CD8-positive, alpha-beta memory T cell (primary cell): ENCODE measurements at regions not wholly inside any gene's neighbourhood (a gene's known extent, or its start where the extent isn't known, plus 50 kb on each side); places are given as distances from the start of the nearest gene placed in this dataset.
"Not testable (repeated sequence)": the region's sequence is repeated elsewhere in the genome, so short reads cannot be mapped to it uniquely, and the experiment has no call there.

ENCODE experiments used
- CTCF ChIA-PET: fragments of 350-600 bp; sonication (Branson Sonifier 250); formaldehyde crosslinking; loops from one replicate; lab custom pipeline; 2021; ENCODE audit warnings: antibody characterized with exemption; lab: Charles Lee
- POLR2A ChIA-PET: fragments of 350-600 bp; sonication (Branson Sonifier 250); formaldehyde crosslinking; loops from one replicate; lab custom pipeline; 2021; ENCODE audit warnings: antibody characterized with exemption; lab: Charles Lee
- DNase-seq, 5 donors: peaks; one replicate each; pipeline versions ENCODE4 v3.0.0 to v3.0.0-alpha.2; 2020 to 2022; ENCODE audit warnings: mixed read lengths in 1 of 5
- H3K27ac ChIP-seq: one replicate; pipeline ENCODE4 v1.7.0; 2013; ENCODE audit warnings: low read depth, mild to moderate bottlenecking, low read length, moderate library complexity
- H3K27me3 ChIP-seq: 2 replicates; pipeline ENCODE4 v1.7.0; 2013; ENCODE audit warnings: low read length, mild to moderate bottlenecking; ENCODE audit not compliant: insufficient read depth, poor library complexity, severe bottlenecking
- H3K36me3 ChIP-seq: 2 replicates; pipeline ENCODE4 v1.7.0; 2013; ENCODE audit warnings: mild to moderate bottlenecking, low read length, moderate library complexity; ENCODE audit not compliant: insufficient read depth
- H3K4me1 ChIP-seq: 2 replicates; pipeline ENCODE4 v1.7.0; 2013; ENCODE audit warnings: mild to moderate bottlenecking, low read length, moderate library complexity; ENCODE audit not compliant: insufficient read depth
- H3K4me3 ChIP-seq: 2 replicates; pipeline ENCODE4 v1.7.0; 2013; ENCODE audit warnings: mild to moderate bottlenecking, low read length
- H3K9me3 ChIP-seq: 2 replicates; pipeline ENCODE4 v1.7.0; 2013; ENCODE audit warnings: mild to moderate bottlenecking, low read length
- H3K27ac Mint-ChIP-seq, 8 donors: one replicate each; pipeline ENCODE4 v1.8.0; 2020 to 2021; ENCODE audit warnings: mixed read lengths in 8 of 8, mild to moderate bottlenecking in 6 of 8, inconsistent platforms in 3 of 8, moderate library complexity in 3 of 8
- H3K27me3 Mint-ChIP-seq, 2 donors: one replicate each; pipeline ENCODE4 v1.8.0; 2020 to 2021; ENCODE audit warnings: mixed read lengths in 2 of 2, mild to moderate bottlenecking in 1 of 2, moderate library complexity in 1 of 2
- H3K36me3 Mint-ChIP-seq, 3 donors: one replicate each; pipeline ENCODE4 v1.8.0; 2020 to 2021; ENCODE audit warnings: mixed read lengths in 3 of 3, inconsistent platforms in 1 of 3, mild to moderate bottlenecking in 1 of 3
- H3K4me1 Mint-ChIP-seq, 3 donors: one replicate each; pipeline ENCODE4 v1.8.0; 2020 to 2021; ENCODE audit warnings: mixed read lengths in 3 of 3, inconsistent platforms in 1 of 3, mild to moderate bottlenecking in 1 of 3
- H3K4me3 Mint-ChIP-seq, 7 donors: one replicate each; pipeline ENCODE4 v1.8.0; 2020 to 2021; ENCODE audit warnings: mixed read lengths in 7 of 7, mild to moderate bottlenecking in 6 of 7, moderate library complexity in 4 of 7, inconsistent platforms in 2 of 7
- H3K9me3 Mint-ChIP-seq, 5 donors: one replicate each; pipeline ENCODE4 v1.8.0; 2020 to 2022; ENCODE audit warnings: mixed read lengths in 5 of 5, mild to moderate bottlenecking in 3 of 5, moderate library complexity in 2 of 5, inconsistent platforms in 1 of 5

GRCh38 chr11:7143908-7144307, 55.1 kb downstream of the RBMXL2 start:
- CTCF ChIA-PET, result no interaction called here
- Histone ChIP-seq H3K27ac (no peak overlapping the region), H3K4me3 (no peak overlapping the region), H3K4me1 (no peaks in the 10 kb centered on the region), H3K36me3 (no peaks in the 10 kb centered on the region), H3K9me3 (no peaks in the 10 kb centered on the region), H3K27me3 (no peaks in the 10 kb centered on the region)
- Mint-ChIP-seq H3K36me3 (no peaks in the 10 kb centered on the region), H3K9me3 (peaks cover 0 to 10% (median 2%) of the 10 kb centered on the region in 5 donors), H3K27ac (no peak overlapping the region), H3K4me1 (no peaks in the 10 kb centered on the region), H3K27me3 (peaks cover 0 to 17% of the 10 kb centered on the region in 2 donors), H3K4me3 (no peak overlapping the region)
- POLR2A ChIA-PET, result no interaction called here
- no peak for DNase-seq

GRCh38 chr11:7150104-7150503, 61.3 kb downstream of the RBMXL2 start:
- H3K27me3 ChIP-seq, POLR2A ChIA-PET, H3K4me3 ChIP-seq, H3K27ac ChIP-seq, H3K27me3 Mint-ChIP-seq, H3K4me1 Mint-ChIP-seq, H3K4me3 Mint-ChIP-seq, DNase-seq, H3K36me3 Mint-ChIP-seq, H3K4me1 ChIP-seq, CTCF ChIA-PET, H3K27ac Mint-ChIP-seq, H3K9me3 ChIP-seq, H3K36me3 ChIP-seq: not testable (repeated sequence)
- peaks cover 3 to 18% (median 4%) of the 10 kb centered on the region in 5 donors for H3K9me3 Mint-ChIP-seq

GRCh38 chr11:7154881-7155361, 66.1 kb downstream of the RBMXL2 start:
- Histone ChIP-seq H3K9me3 (no peaks in the 10 kb centered on the region), H3K4me3 (no peak overlapping the region), H3K27ac (no peak overlapping the region), H3K27me3 (no peaks in the 10 kb centered on the region), H3K36me3 (no peaks in the 10 kb centered on the region), H3K4me1 (no peaks in the 10 kb centered on the region)
- POLR2A ChIA-PET, result no interaction called here
- Mint-ChIP-seq H3K27ac (no peak overlapping the region), H3K4me3 (no peak overlapping the region), H3K27me3 (peaks cover 0 to 1% of the 10 kb centered on the region in 2 donors), H3K4me1 (no peaks in the 10 kb centered on the region), H3K9me3 (no peaks in the 10 kb centered on the region), H3K36me3 (no peaks in the 10 kb centered on the region)
- CTCF ChIA-PET, result no interaction called here
- DNase-seq, result no peak

GRCh38 chr11:7160814-7161489, 72.2 kb downstream of the RBMXL2 start:
- Histone ChIP-seq H3K27me3 (no peaks in the 10 kb centered on the region), H3K4me1 (no peaks in the 10 kb centered on the region), H3K27ac (no peak overlapping the region), H3K9me3 (no peaks in the 10 kb centered on the region), H3K4me3 (no peak overlapping the region), H3K36me3 (no peaks in the 10 kb centered on the region)
- Mint-ChIP-seq H3K27me3 (no peaks in the 10 kb centered on the region), H3K4me3 (no peak overlapping the region), H3K9me3 (no peaks in the 10 kb centered on the region), H3K27ac (no peak overlapping the region), H3K4me1 (no peaks in the 10 kb centered on the region), H3K36me3 (no peaks in the 10 kb centered on the region)
- no peak for DNase-seq
- CTCF ChIA-PET, result no interaction called here
- POLR2A ChIA-PET, result no interaction called here

GRCh38 chr11:7165911-7166310, 77.1 kb downstream of the RBMXL2 start:
- Mint-ChIP-seq H3K36me3 (no peaks in the 10 kb centered on the region), H3K27ac (no peak overlapping the region), H3K4me1 (no peaks in the 10 kb centered on the region), H3K27me3 (no peaks in the 10 kb centered on the region), H3K9me3 (no peaks in the 10 kb centered on the region), H3K4me3 (no peak overlapping the region)
- Histone ChIP-seq H3K9me3 (no peaks in the 10 kb centered on the region), H3K27me3 (no peaks in the 10 kb centered on the region), H3K36me3 (no peaks in the 10 kb centered on the region), H3K4me1 (no peaks in the 10 kb centered on the region), H3K4me3 (no peak overlapping the region), H3K27ac (no peak overlapping the region)
- POLR2A ChIA-PET, result no interaction called here
- CTCF ChIA-PET, result interaction anchor here (1.6 kb wide), 1 partner anchor 9 kb away, joined by 4 read pairs; no protein-coding TSS in a partner anchor
- no peak for DNase-seq

GRCh38 chr11:7167976-7168740, 79.4 kb downstream of the RBMXL2 start:
- no peak for DNase-seq
- no peak overlapping the region for H3K27ac ChIP-seq
- no peaks in the 10 kb centered on the region for H3K36me3 ChIP-seq
- no peak overlapping the region for H3K27ac Mint-ChIP-seq
- no peaks in the 10 kb centered on the region for H3K27me3 Mint-ChIP-seq
- no peaks in the 10 kb centered on the region for H3K36me3 Mint-ChIP-seq
- POLR2A ChIA-PET, result no interaction called here
- no peak overlapping the region for H3K4me3 ChIP-seq
- H3K4me3 Mint-ChIP-seq, result no peak overlapping the region
- H3K4me1 ChIP-seq, result no peaks in the 10 kb centered on the region
- H3K4me1 Mint-ChIP-seq, result no peaks in the 10 kb centered on the region
- no peaks in the 10 kb centered on the region for H3K9me3 ChIP-seq
- CTCF ChIA-PET, result no interaction called here
- H3K9me3 Mint-ChIP-seq, result no peaks in the 10 kb centered on the region
- H3K27me3 ChIP-seq, result no peaks in the 10 kb centered on the region

GRCh38 chr11:7168741-7168990, 79.9 kb downstream of the RBMXL2 start:
- Histone ChIP-seq H3K27me3 (no peaks in the 10 kb centered on the region), H3K36me3 (no peaks in the 10 kb centered on the region), H3K9me3 (no peaks in the 10 kb centered on the region), H3K4me3 (no peak overlapping the region), H3K27ac (no peak overlapping the region), H3K4me1 (no peaks in the 10 kb centered on the region)
- DNase-seq, result no peak
- Mint-ChIP-seq H3K9me3 (no peaks in the 10 kb centered on the region), H3K36me3 (no peaks in the 10 kb centered on the region), H3K4me3 (no peak overlapping the region), H3K27ac (no peak overlapping the region), H3K27me3 (no peaks in the 10 kb centered on the region), H3K4me1 (no peaks in the 10 kb centered on the region)
- ChIA-PET CTCF (no interaction called here), POLR2A (no interaction called here)

GRCh38 chr11:7170431-7170830, 81.3 kb upstream of the SYT9 start:
- DNase-seq, result no peak
- H3K4me3 Mint-ChIP-seq, result no peak overlapping the region
- no peaks in the 10 kb centered on the region for H3K9me3 Mint-ChIP-seq
- Histone ChIP-seq H3K4me3 (no peak overlapping the region), H3K27me3 (no peaks in the 10 kb centered on the region), H3K4me1 (no peaks in the 10 kb centered on the region), H3K9me3 (no peaks in the 10 kb centered on the region), H3K36me3 (no peaks in the 10 kb centered on the region), H3K27ac (no peak overlapping the region)
- POLR2A ChIA-PET, result no interaction called here
- no peaks in the 10 kb centered on the region for H3K36me3 Mint-ChIP-seq
- H3K4me1 Mint-ChIP-seq, result no peaks in the 10 kb centered on the region
- CTCF ChIA-PET, result no interaction called here
- H3K27ac Mint-ChIP-seq, result no peak overlapping the region
- H3K27me3 Mint-ChIP-seq, result peaks cover 2 to 4% of the 10 kb centered on the region in 2 donors
